Effector memory CD8-positive, alpha-beta T cell (primary cell): ENCODE measurements at regions not wholly inside any gene's neighbourhood (a gene's known extent, or its start where the extent isn't known, plus 50 kb on each side); places are given as distances from the start of the nearest gene placed in this dataset.
"Not testable (repeated sequence)": the region's sequence is repeated elsewhere in the genome, so short reads cannot be mapped to it uniquely, and the experiment has no call there.

Experiments
- ATAC-seq: fragments of 150-1000 bp; cut with Tn5 transposase; replicated peaks from 2 replicates; pipeline ENCODE4 v1.10.0; 2021; ENCODE audit warnings: mild to moderate bottlenecking, moderate library complexity
- DNase-seq, 3 experiments: peaks; one replicate each; pipeline ENCODE4 v3.0.0; 2021
- H3K27ac Mint-ChIP-seq, 2 donors: one replicate each; pipeline ENCODE4 v1.8.0; 2022; ENCODE audit warnings: mild to moderate bottlenecking in 2 of 2, mixed read lengths in 2 of 2, moderate library complexity in 2 of 2
- H3K27me3 Mint-ChIP-seq, 2 donors: one replicate each; pipeline ENCODE4 v1.8.0; 2022; ENCODE audit warnings: mixed read lengths in 2 of 2
- H3K36me3 Mint-ChIP-seq: one replicate; pipeline ENCODE4 v1.8.0; 2022; ENCODE audit warnings: mild to moderate bottlenecking, moderate library complexity, mixed read lengths; ENCODE audit not compliant: insufficient read depth
- H3K4me1 Mint-ChIP-seq, 2 donors: one replicate each; pipeline ENCODE4 v1.8.0; 2022; ENCODE audit warnings: low read depth in 2 of 2, mixed read lengths in 2 of 2
- H3K4me3 Mint-ChIP-seq, 2 donors: one replicate each; pipeline ENCODE4 v1.8.0; 2022; ENCODE audit warnings: mild to moderate bottlenecking in 2 of 2, mixed read lengths in 2 of 2, moderate library complexity in 2 of 2
- H3K9me3 Mint-ChIP-seq, 2 donors: one replicate each; pipeline ENCODE4 v1.8.0; 2022; ENCODE audit warnings: mixed read lengths in 2 of 2

DNA sequence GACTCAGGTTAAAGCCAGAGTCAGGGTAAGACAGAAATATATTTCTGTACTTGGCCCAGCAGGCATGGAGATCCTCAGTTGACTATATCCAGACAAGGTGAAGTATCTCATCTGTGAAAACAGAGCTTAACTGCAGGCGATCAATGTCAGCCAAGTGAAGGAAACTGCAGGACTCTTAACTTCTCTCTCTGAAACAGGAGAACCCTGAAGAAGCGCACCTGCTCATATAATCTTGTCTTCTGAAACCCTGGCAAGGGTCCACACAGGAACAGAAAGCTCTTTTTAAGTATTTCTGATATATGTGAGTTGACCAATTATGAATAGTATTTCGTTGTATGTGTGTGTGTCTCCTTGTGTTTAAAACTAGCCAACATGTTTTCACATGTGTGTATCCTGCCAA, 504.8 kb upstream of the SLITRK5 start:
- no peaks in the 10 kb centered on the region for H3K36me3 Mint-ChIP-seq
- H3K4me3 Mint-ChIP-seq = no peak overlapping the region
- ATAC-seq = no peak
- DNase-seq = no peak
- no peak overlapping the region for H3K27ac Mint-ChIP-seq
- H3K27me3 Mint-ChIP-seq = no peaks in the 10 kb centered on the region
- peaks cover 4 to 6% of the 10 kb centered on the region in 2 donors for H3K9me3 Mint-ChIP-seq
- no peaks in the 10 kb centered on the region for H3K4me1 Mint-ChIP-seq

DNA sequence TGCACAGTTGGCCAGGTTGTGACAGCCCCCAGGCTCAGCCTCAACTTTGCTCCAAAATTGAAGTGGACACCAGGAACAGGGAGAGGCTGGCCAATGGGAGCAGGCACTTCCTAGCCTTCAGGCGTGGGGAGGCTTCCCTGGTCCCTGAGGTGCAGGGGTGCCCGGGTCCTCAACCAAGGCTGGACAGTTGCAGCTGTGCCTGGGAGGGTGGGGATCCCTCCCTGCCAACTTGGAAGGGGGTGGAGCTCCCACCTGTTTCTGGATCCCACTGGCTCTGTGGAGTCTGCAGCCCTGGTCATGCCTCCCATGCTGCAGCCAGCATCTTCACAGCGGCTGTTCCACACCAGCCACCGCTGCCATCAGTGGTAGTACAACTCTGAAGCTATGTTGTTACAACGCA, 502.8 kb upstream of the SLITRK5 start:
- Mint-ChIP-seq H3K27ac (no peak overlapping the region), H3K27me3 (no peaks in the 10 kb centered on the region), H3K9me3 (peaks cover 4 to 6% of the 10 kb centered on the region in 2 donors), H3K36me3 (no peaks in the 10 kb centered on the region), H3K4me3 (no peak overlapping the region), H3K4me1 (no peaks in the 10 kb centered on the region)
- DNase-seq (no peak), ATAC-seq (no peak)

DNA sequence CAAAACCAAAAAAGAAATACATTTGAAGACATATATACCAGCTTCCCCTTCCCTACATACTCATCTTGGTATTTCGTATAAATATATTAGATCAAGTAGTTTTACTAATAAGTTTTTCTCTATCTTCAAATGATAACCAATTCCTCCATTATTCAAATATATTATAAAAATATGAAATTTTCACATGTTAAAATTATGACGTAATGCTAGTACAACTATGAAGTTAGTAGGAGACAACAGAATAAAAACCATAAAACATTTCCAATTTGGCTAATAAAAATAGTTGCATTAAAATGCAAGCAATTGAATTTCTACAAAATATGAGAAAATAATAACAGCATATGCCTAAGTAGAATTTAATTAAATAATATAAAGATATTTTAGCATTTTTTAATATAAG, 501.8 kb upstream of the SLITRK5 start:
- no peak for ATAC-seq
- Mint-ChIP-seq H3K4me3 (no peak overlapping the region), H3K36me3 (no peaks in the 10 kb centered on the region), H3K27ac (no peak overlapping the region), H3K9me3 (peaks cover 4 to 6% of the 10 kb centered on the region in 2 donors), H3K27me3 (no peaks in the 10 kb centered on the region), H3K4me1 (no peaks in the 10 kb centered on the region)
- DNase-seq = no peak

DNA sequence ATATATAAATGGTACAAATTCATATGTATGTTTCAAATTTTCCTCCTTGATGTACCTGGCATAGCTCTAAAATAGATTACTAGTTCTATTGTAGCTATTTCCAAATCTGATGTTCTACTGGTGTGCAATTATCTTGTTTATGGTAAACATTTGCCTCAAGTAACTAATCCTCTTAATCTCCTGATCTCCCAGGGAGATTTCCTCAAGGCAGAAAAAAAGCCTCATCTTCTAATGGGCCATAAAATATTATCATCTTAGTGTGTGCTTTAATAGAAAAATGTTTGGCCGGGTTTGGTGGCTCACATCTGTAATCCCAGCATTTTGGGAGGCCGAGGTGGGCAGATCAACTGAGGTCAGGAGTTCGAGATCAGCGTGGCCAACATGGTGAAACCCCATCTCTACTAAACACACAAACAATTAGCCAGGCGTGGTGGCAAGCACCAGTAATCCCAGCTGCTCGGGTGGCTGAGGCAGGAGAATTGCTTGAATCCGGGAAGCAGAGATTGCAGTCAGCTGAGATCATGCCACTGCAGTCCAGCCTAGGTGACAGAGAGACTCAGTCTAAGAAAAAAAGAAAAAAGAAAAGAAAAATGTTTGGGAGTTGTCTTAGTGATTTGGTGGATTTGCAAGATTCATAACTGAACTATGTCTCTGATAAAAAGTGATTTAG, 498.9 kb upstream of the SLITRK5 start:
- H3K4me3 Mint-ChIP-seq = no peak overlapping the region
- no peak for DNase-seq
- H3K4me1 Mint-ChIP-seq = no peaks in the 10 kb centered on the region
- H3K27me3 Mint-ChIP-seq = no peaks in the 10 kb centered on the region
- ATAC-seq = no peak
- H3K27ac Mint-ChIP-seq = no peak overlapping the region
- H3K36me3 Mint-ChIP-seq = no peaks in the 10 kb centered on the region
- peaks cover 0 to 6% of the 10 kb centered on the region in 2 donors for H3K9me3 Mint-ChIP-seq

DNA sequence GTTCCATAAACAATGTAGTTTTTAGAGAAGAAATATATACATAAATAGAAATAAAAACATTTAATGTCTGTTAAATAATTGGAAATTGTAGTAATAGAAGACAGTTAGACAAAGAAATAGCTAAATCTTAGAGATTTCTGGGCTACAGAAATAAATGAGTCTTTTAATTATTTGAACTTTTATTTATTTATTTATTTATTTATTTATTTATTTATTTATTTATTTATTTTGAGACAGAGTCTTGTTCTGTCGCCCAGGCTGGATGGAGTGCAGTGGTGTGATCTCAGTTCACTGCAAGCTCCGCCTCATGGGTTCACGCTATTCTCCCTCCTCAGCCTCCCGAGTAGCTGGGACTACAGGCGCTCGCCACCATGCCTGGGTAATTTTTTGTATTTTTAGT, 486.0 kb upstream of the SLITRK5 start:
- not testable (repeated sequence) for H3K27me3 Mint-ChIP-seq, H3K9me3 Mint-ChIP-seq, H3K36me3 Mint-ChIP-seq, H3K27ac Mint-ChIP-seq, DNase-seq, ATAC-seq, H3K4me1 Mint-ChIP-seq, H3K4me3 Mint-ChIP-seq

DNA sequence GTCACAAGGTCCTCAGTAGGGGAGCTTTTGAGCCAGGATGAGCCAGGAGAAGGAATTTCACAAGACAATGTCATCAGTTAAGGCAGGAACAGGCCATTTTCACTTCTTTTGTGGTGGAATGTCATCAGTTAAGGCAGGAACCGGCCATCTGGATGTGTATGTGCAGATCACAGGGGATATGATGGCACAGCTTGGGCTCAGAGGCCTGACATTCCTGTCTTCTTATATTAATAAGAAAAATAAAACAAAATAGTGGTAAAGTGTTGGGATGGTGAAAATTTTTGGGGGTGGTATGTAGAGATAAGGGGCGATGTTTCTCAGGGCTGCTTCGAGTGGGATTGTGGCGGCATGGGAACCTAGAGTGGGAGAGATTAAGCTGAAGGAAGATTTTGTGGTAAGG, 484.5 kb upstream of the SLITRK5 start:
- not testable (repeated sequence) for H3K4me1 Mint-ChIP-seq, H3K4me3 Mint-ChIP-seq, H3K9me3 Mint-ChIP-seq, ATAC-seq, H3K27me3 Mint-ChIP-seq, DNase-seq, H3K36me3 Mint-ChIP-seq, H3K27ac Mint-ChIP-seq

DNA sequence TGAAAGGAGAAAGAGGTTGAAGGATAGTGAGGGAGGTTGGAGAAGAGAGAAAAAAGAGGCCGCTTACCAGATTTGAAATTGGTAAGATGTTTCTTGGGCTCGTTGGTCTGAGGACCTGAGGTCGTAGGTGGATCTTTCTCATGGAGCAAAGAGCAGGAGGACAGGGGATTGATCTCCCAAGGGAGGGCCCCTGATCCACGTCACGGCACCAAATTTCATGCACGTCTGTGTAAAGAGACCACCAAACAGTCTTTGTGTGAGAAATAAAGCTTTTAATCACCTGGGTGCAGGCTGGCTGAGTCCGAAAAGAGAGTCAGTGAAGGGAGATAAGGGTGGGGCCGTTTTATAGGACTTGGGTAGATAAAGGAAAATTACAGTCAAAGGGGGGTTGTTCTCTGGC, 479.7 kb upstream of the SLITRK5 start:
- ATAC-seq, H3K27ac Mint-ChIP-seq, DNase-seq, H3K27me3 Mint-ChIP-seq, H3K9me3 Mint-ChIP-seq, H3K36me3 Mint-ChIP-seq, H3K4me3 Mint-ChIP-seq, H3K4me1 Mint-ChIP-seq: not testable (repeated sequence)

DNA sequence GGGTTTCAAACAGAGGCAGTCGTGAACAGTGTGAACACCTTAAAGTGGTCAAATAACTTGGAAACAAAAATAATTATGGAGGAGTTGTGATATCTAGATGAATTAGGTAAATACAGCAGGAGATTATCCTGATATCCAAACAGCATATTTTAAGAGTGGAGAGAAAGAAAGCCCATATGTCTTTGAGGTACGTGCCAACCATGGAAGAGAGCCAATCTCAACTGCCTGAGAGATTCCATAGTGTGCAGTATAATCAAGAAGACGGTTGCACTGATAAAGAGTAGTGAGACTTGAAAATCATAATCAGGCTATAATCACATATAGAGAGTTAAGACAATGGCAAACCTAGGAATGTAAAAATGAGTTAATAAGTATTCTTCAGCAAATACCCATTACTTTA, 472.8 kb upstream of the SLITRK5 start:
- no peak for DNase-seq
- Mint-ChIP-seq H3K9me3 (no peaks in the 10 kb centered on the region), H3K27me3 (no peaks in the 10 kb centered on the region), H3K4me3 (no peak overlapping the region), H3K4me1 (no peaks in the 10 kb centered on the region), H3K36me3 (no peaks in the 10 kb centered on the region), H3K27ac (no peak overlapping the region)
- no peak for ATAC-seq

DNA sequence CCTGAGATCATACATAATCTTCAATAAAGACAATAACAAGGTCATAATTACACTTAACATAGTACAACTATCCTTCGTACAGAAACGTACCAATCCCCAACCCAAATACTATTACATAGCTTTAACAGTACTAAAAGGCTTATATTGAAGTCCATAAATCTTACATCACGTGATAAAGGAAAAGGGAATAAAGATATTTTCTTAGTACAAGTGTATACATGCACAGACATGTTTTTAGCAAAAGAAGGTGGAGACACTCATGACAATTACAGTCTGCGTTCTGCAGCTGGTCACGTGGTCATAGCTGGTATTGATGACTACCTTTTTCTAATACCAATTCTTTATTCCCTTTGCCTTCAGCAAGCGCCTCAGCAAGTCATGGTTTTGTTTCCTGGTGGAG, 464.5 kb upstream of the SLITRK5 start:
- no peaks in the 10 kb centered on the region for H3K36me3 Mint-ChIP-seq
- no peak overlapping the region for H3K4me3 Mint-ChIP-seq
- DNase-seq (no peak), ATAC-seq (no peak)
- no peaks in the 10 kb centered on the region for H3K4me1 Mint-ChIP-seq
- H3K9me3 Mint-ChIP-seq = peaks cover 7 to 12% of the 10 kb centered on the region in 2 donors
- no peaks in the 10 kb centered on the region for H3K27me3 Mint-ChIP-seq
- H3K27ac Mint-ChIP-seq = no peak overlapping the region

DNA sequence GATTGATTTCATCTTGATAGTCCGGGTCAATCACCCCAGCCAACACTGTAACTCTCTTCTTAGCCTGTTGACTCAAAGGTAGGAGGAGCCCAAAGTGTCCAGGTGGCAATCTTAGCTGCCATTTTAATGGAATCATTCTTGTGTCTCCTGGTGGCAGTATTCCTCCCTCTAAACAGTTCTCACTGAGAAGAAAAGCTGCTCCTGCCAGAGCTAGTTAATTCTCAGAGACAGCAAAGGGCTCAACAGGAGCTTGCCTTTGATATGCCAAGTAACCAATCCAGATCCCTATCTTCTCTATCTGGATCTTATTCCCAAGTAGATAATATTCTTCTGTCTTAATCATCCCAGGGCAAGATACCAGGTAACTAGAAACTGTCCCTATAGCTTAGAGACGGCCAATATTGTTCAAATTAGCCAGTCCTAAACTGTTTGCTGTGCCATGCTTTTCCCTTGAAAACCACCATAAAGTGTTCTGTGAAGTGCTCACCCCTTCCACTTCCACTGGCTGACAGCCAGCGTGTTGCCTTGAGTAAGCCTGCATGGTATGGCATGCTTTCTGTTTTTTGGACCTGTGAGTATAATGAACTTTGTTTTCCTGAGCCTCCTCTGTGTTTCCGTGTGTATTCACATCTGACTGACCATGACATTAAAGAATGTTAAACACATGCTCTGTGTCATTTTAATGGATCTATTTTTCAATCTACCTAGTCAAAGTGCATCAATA, 463.7 kb upstream of the SLITRK5 start:
- no peak for ATAC-seq
- DNase-seq = no peak
- H3K27me3 Mint-ChIP-seq = no peaks in the 10 kb centered on the region
- no peak overlapping the region for H3K4me3 Mint-ChIP-seq
- H3K36me3 Mint-ChIP-seq = no peaks in the 10 kb centered on the region
- H3K4me1 Mint-ChIP-seq = no peaks in the 10 kb centered on the region
- peaks cover 7 to 12% of the 10 kb centered on the region in 2 donors for H3K9me3 Mint-ChIP-seq
- no peak overlapping the region for H3K27ac Mint-ChIP-seq

DNA sequence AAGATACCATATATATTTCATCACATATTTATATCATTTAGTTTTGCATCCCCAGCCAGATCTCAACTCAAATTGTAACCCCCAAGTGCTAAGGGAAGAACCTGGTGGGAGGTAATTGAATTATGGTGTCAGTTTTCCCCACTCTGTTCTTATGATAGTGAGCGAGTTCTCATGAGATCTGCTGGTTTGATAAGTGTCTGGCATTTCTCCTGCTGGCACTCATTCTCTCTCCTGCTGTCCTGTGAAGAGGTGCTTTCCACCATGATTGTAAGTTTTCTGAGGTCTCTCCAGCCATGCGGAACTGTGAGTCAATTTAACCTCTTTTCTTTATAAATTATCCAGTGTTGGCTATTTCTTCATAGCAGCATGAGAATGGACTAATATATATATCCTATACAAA, 462.5 kb upstream of the SLITRK5 start:
- H3K9me3 Mint-ChIP-seq = peaks cover 7 to 12% of the 10 kb centered on the region in 2 donors
- H3K27me3 Mint-ChIP-seq = no peaks in the 10 kb centered on the region
- H3K4me1 Mint-ChIP-seq = no peaks in the 10 kb centered on the region
- no peaks in the 10 kb centered on the region for H3K36me3 Mint-ChIP-seq
- no peak for ATAC-seq
- H3K4me3 Mint-ChIP-seq = no peak overlapping the region
- DNase-seq = no peak
- H3K27ac Mint-ChIP-seq = no peak overlapping the region

DNA sequence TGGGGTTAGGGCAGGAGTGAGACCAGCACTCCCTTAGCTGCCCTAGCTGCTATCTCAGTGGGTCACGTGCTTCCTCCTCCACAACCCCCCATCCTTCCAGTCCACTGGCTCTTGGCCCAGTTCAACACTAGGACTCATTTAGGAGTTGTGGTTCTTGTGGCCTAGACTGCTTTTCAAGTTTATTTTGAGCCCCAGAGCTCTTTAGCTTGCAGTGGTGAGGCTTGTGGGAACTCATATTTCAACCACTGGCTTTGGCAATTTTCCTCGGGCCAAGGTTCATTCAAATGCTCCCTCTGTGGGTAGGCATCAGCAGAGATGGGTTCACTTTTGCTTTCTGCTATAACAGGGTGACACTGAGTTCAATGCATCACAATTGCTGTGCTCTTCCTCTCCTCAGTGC, 436.2 kb upstream of the SLITRK5 start:
- Mint-ChIP-seq H3K4me3 (no peak overlapping the region), H3K27ac (no peak overlapping the region), H3K4me1 (no peaks in the 10 kb centered on the region), H3K36me3 (no peaks in the 10 kb centered on the region), H3K27me3 (no peaks in the 10 kb centered on the region), H3K9me3 (peaks cover 0 to 6% of the 10 kb centered on the region in 2 donors)
- no peak for DNase-seq
- no peak for ATAC-seq

DNA sequence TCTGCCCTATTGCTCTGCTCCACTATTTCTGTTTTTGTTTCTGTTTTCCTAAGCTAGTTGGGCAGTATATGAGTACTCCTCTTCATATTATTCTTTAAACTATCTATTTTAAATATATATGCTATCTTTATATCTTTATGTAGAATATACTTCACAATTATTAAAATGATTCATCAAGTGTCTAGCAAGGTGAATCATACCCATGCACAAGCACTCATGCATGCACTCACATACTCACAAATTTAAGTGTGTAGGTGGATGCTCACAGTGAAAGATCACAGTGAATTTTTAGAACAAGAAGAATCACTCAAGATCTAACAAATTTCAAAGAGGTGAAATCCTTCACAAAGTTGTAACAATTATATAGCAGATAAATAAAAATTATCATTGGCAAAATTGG, 435.6 kb upstream of the SLITRK5 start:
- ATAC-seq = no peak
- no peak for DNase-seq
- Mint-ChIP-seq H3K27ac (no peak overlapping the region), H3K36me3 (no peaks in the 10 kb centered on the region), H3K4me3 (no peak overlapping the region), H3K27me3 (no peaks in the 10 kb centered on the region), H3K4me1 (no peaks in the 10 kb centered on the region), H3K9me3 (peaks cover 0 to 6% of the 10 kb centered on the region in 2 donors)

DNA sequence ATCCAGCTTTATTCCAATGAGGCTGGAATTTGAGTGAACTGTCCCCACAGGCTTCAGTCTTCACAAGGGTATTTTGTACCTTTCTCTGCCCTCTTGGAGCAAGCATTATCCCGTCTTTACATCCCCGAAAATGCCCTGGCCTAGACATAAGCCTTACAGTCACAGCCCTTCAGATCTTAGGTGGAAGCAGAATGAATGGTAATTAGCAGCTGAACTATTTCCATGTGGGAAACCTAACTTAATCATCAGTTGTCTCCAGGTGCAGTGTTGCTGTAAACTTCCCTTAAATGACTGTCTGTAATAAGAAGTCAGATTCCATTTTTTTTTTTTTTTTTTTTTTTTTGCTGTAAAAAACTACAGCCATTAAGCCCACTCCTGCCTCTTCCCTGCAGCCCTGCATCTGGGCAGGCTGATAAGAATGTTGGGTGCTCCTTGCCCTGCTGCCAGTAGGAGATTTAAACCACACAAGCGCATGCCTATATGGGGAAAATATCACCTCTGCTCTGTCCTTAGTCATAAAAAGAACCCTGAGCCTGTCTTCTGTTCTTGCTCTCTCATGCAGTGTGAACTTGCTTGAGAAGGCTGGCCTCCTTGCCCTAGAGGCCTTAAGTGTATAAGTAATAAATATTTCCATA, 426.8 kb upstream of the SLITRK5 start:
- peaks cover 0 to 4% of the 10 kb centered on the region in 2 donors for H3K9me3 Mint-ChIP-seq
- no peak for DNase-seq
- H3K4me1 Mint-ChIP-seq = no peaks in the 10 kb centered on the region

More for the DNA sequence above, 426.8 kb upstream of the SLITRK5 start:
- Mint-ChIP-seq H3K27me3 (no peaks in the 10 kb centered on the region), H3K36me3 (no peaks in the 10 kb centered on the region), H3K27ac (no peak overlapping the region), H3K4me3 (no peak overlapping the region)
- ATAC-seq = no peak
